ENCODE measurements at regions not wholly inside any gene's neighbourhood (a gene's known extent, or its start where the extent isn't known, plus 50 kb on each side); places are given as distances from the start of the nearest gene placed in this dataset.

GRCh38 chr11:79561496-79561895 lies 120.7 kb upstream of the TENM4 start:
- no peak for TF ChIP-seq CTCF (IDR thresholded peaks at IDR 0.05)
- TF ChIP-seq ZFX (IDR thresholded peaks at IDR 0.05; ENCODE audit: borderline replicate concordance): no peak

GRCh38 chr11:79550809-79551208 lies 110.0 kb upstream of the TENM4 start:
- no peak for TF ChIP-seq CTCF (IDR thresholded peaks at IDR 0.05)
- no peak overlapping the region for H3K27ac ChIP-seq

More at GRCh38 chr11:79561496-79561895, 120.7 kb upstream of the TENM4 start:
- no peak overlapping the region for H3K27ac ChIP-seq

- no peak overlapping the region for H3K27ac ChIP-seq
- no peak for TF ChIP-seq CTCF (IDR thresholded peaks at IDR 0.05)
- no peak for TF ChIP-seq ZFX (IDR thresholded peaks at IDR 0.05; ENCODE audit: borderline replicate concordance)
Measured at GRCh38 chr11:79547256-79547655, 106.4 kb upstream of the TENM4 start.

GRCh38 chr11:79546351-79546750 lies 105.5 kb upstream of the TENM4 start:
- no peak overlapping the region for H3K27ac ChIP-seq
- TF ChIP-seq ZFX (IDR thresholded peaks at IDR 0.05; ENCODE audit: borderline replicate concordance) (no peak), CTCF (IDR thresholded peaks at IDR 0.05) (no peak)

GRCh38 chr11:79544361-79544760 lies 103.5 kb upstream of the TENM4 start:
- no peak for TF ChIP-seq ZFX (IDR thresholded peaks at IDR 0.05; ENCODE audit: borderline replicate concordance)
- TF ChIP-seq CTCF (IDR thresholded peaks at IDR 0.05): no peak
- no peak overlapping the region for H3K27ac ChIP-seq

GRCh38 chr11:79543101-79543500 lies 102.3 kb upstream of the TENM4 start:
- TF ChIP-seq CTCF (IDR thresholded peaks at IDR 0.05): no peak
- TF ChIP-seq ZFX (IDR thresholded peaks at IDR 0.05; ENCODE audit: borderline replicate concordance): no peak
- H3K27ac ChIP-seq: no peak overlapping the region

- TF ChIP-seq CTCF (IDR thresholded peaks at IDR 0.05) (no peak), ZFX (IDR thresholded peaks at IDR 0.05; ENCODE audit: borderline replicate concordance) (no peak)
- no peak overlapping the region for H3K27ac ChIP-seq
Measured at GRCh38 chr11:79541466-79541865, 100.6 kb upstream of the TENM4 start.
